C4-2B (cell line): ENCODE measurements at regions not wholly inside any gene's neighbourhood (a gene's known extent, or its start where the extent isn't known, plus 50 kb on each side); places are given as distances from the start of the nearest gene placed in this dataset.

ENCODE experiments used
- ZFX ChIP-seq: fragments of 450-650 bp; IDR thresholded peaks from 2 replicates; pipeline ENCODE4 v1.6.1; 2017
- TF ChIP-seq, protein P1 (sequence below): fragments of 450-650 bp; conservative IDR thresholded peaks from 2 replicates; pipeline ENCODE4 v1.5.1; 2017; ENCODE audit warnings: mild to moderate bottlenecking

DNA sequence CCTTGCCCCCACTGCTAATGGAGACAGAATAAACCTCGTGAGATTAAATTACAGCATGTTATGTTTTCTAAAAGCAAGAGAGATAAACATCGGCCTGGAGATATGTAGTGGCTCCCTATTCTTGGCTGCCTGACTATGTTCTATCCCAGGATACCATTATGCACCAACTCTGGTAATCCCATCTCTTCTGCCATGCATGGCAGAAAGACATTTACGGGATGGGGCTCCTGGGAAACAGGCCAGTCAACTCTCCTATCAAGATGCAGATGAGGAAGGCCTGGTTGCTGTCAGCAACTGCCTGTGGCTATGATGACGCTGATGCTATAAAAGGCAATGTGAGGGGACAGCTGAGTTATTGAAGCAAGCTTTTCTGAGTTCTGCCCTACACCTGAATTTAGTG, 166.2 kb upstream of the VCX3A start:
- TF ChIP-seq, protein P1, sequence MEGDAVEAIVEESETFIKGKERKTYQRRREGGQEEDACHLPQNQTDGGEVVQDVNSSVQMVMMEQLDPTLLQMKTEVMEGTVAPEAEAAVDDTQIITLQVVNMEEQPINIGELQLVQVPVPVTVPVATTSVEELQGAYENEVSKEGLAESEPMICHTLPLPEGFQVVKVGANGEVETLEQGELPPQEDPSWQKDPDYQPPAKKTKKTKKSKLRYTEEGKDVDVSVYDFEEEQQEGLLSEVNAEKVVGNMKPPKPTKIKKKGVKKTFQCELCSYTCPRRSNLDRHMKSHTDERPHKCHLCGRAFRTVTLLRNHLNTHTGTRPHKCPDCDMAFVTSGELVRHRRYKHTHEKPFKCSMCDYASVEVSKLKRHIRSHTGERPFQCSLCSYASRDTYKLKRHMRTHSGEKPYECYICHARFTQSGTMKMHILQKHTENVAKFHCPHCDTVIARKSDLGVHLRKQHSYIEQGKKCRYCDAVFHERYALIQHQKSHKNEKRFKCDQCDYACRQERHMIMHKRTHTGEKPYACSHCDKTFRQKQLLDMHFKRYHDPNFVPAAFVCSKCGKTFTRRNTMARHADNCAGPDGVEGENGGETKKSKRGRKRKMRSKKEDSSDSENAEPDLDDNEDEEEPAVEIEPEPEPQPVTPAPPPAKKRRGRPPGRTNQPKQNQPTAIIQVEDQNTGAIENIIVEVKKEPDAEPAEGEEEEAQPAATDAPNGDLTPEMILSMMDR: no peak
- no peak for TF ChIP-seq ZFX
